CD4-positive, alpha-beta T cell (primary cell): ENCODE measurements at regions not wholly inside any gene's neighbourhood (a gene's known extent, or its start where the extent isn't known, plus 50 kb on each side); places are given as distances from the start of the nearest gene placed in this dataset.
"Not testable (repeated sequence)": the region's sequence is repeated elsewhere in the genome, so short reads cannot be mapped to it uniquely, and the experiment has no call there.

Source experiments
- ATAC-seq: fragments of 200-7000 bp; cut with Tn5 transposase; one replicate; pipeline ENCODE4 v1.10.0; 2022; ENCODE audit warnings: mild to moderate bottlenecking; ENCODE audit not compliant: poor library complexity
- CTCF ChIA-PET: fragments of 350-600 bp; sonication (Branson Sonifier 250); formaldehyde crosslinking; loops from one replicate; lab custom pipeline; 2021; ENCODE audit warnings: antibody characterized with exemption, inconsistent platforms; lab: Charles Lee
- POLR2A ChIA-PET: fragments of 350-600 bp; sonication (Branson Sonifier 250); formaldehyde crosslinking; loops from one replicate; lab custom pipeline; 2021; ENCODE audit warnings: antibody characterized with exemption, inconsistent platforms; lab: Charles Lee
- DNase-seq, 14 experiments: peaks; one replicate each; pipeline ENCODE4 v3.0.0-alpha.2; 2013 to 2020; ENCODE audit warnings: mixed read lengths in 2 of 14
- H3K27ac ChIP-seq, 2 donors: one replicate each; pipeline versions ENCODE4 v1.5.1 to v1.7.0; 2013; ENCODE audit warnings: low read length in 2 of 2, low read depth in 1 of 2, mild to moderate bottlenecking in 1 of 2
- H3K27me3 ChIP-seq, 2 experiments: 1 replicate in 1 of 2; 2 replicates in 1 of 2; pipeline versions ENCODE4 v1.6.1 to v1.7.0; 2013; ENCODE audit warnings: low read length in 2 of 2, control low read depth in 1 of 2, mild to moderate bottlenecking in 1 of 2, moderate library complexity in 1 of 2; ENCODE audit not compliant: insufficient read depth in 2 of 2, control insufficient read depth in 1 of 2
- H3K36me3 ChIP-seq: one replicate; pipeline ENCODE4 v1.6.1; 2013; ENCODE audit warnings: low read length, control low read depth; ENCODE audit not compliant: insufficient read depth
- H3K4me1 ChIP-seq: one replicate; pipeline ENCODE4 v1.6.1; 2013; ENCODE audit warnings: low read length, control low read depth; ENCODE audit not compliant: insufficient read depth
- H3K4me3 ChIP-seq: one replicate; pipeline ENCODE4 v1.5.1; 2013; ENCODE audit warnings: mild to moderate bottlenecking, low read length, moderate library complexity
- H3K9me3 ChIP-seq, 2 experiments: 1 replicate in 1 of 2; 2 replicates in 1 of 2; pipeline versions ENCODE4 v1.6.1 to v1.7.0; 2013; ENCODE audit warnings: low read length in 2 of 2, mild to moderate bottlenecking in 2 of 2, control low read depth in 1 of 2, moderate library complexity in 1 of 2; ENCODE audit not compliant: control insufficient read depth in 1 of 2, insufficient read depth in 1 of 2
- H3K27ac Mint-ChIP-seq: one replicate; pipeline ENCODE4 v1.8.0; 2020; ENCODE audit warnings: mixed read lengths
- H3K27me3 Mint-ChIP-seq: one replicate; pipeline ENCODE4 v1.8.0; 2021; ENCODE audit warnings: mixed read lengths
- H3K36me3 Mint-ChIP-seq: one replicate; pipeline ENCODE4 v1.8.0; 2021; ENCODE audit warnings: low read depth, mixed read lengths
- H3K4me1 Mint-ChIP-seq: one replicate; pipeline ENCODE4 v1.8.0; 2021; ENCODE audit warnings: low read depth, mixed read lengths
- H3K4me3 Mint-ChIP-seq: one replicate; pipeline ENCODE4 v1.8.0; 2020; ENCODE audit warnings: mild to moderate bottlenecking, mixed read lengths
- H3K9me3 Mint-ChIP-seq: one replicate; pipeline ENCODE4 v1.8.0; 2020; ENCODE audit warnings: mixed read lengths
- intact Hi-C, 2 experiments: fragments of 100-400 bp; cut with DNase I in 1 of 2; cut with micrococcal nuclease in 1 of 2; formaldehyde crosslinking; loops; one replicate each; pipeline versions ENCODE4 v1.15.1 to v1.9.0; 2023 to 2025; cut with DNase I, micrococcal nuclease

DNA sequence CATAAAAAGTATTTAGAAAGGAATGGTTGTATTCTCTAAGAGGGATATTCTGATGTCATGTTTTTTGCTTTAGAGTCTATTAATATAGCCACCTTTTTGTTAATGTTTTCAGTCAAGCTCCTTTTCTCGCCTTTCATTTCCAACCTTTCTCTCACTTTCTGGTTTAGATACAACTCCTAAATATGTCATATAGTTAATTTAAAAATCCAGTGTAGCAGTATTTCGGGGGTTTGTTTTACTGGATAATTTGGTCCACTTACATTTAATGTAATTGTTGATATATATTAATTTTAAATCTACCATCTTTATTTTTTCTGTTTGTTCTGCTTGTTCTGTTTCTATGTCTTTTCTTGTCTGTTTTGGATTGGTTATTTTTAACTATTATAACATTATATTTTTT, 121.1 kb downstream of the FAM72C start:
- H3K4me3 Mint-ChIP-seq, CTCF ChIA-PET: not testable (repeated sequence)

DNA sequence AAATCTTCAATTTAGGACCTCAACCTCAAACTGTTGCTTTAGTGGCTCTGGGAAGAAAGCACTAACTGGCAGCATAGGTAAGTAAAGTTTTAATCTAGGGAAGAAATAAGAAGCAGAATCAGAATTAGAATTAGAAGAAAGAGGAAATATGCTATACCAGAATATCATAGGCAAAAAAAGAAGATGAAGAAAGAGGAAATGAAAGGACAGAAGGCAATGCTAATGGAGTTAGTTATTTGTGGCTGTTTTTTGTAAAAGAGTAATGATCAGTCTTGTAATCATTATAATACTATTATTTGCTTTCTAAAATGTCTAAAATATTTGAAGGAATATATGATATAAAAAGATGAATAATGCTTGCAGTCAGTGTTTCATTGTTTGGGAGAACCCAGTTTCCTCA, 122.9 kb downstream of the FAM72C start:
- POLR2A ChIA-PET = not testable (repeated sequence)

More for the DNA sequence above, 121.1 kb downstream of the FAM72C start:
- H3K9me3 Mint-ChIP-seq, H3K36me3 ChIP-seq, H3K27ac Mint-ChIP-seq, H3K27me3 Mint-ChIP-seq, intact Hi-C loops, H3K4me3 ChIP-seq, H3K4me1 Mint-ChIP-seq, H3K27ac ChIP-seq, DNase-seq, H3K4me1 ChIP-seq, POLR2A ChIA-PET, H3K36me3 Mint-ChIP-seq, H3K27me3 ChIP-seq, H3K9me3 ChIP-seq, ATAC-seq: not testable (repeated sequence)

DNA sequence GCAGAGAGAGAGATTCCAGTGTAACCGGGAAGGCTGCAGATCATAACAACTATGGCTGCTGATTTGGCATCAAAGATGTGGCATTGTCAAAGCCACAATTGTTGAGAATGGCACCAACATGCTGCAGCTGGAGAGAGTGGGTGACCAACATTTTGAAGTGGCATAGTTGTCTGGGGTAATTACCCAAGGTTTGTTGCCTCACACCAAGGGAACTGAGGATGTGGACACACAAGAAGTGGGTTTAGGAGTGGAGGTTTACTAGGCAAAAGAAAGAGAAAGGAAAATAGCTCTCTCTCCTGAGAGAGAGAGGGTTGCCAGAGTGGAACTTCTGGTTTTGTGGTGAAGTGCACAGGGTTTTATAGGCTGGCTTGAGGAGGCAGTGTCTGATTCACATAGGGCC, 126.6 kb downstream of the FAM72C start:
- H3K4me3 ChIP-seq, H3K4me1 Mint-ChIP-seq, H3K36me3 Mint-ChIP-seq, H3K36me3 ChIP-seq, H3K4me1 ChIP-seq, H3K27me3 ChIP-seq, POLR2A ChIA-PET, ATAC-seq, intact Hi-C loops, H3K27ac ChIP-seq, CTCF ChIA-PET, H3K27me3 Mint-ChIP-seq, DNase-seq, H3K9me3 Mint-ChIP-seq, H3K4me3 Mint-ChIP-seq, H3K9me3 ChIP-seq, H3K27ac Mint-ChIP-seq: not testable (repeated sequence)

More for the DNA sequence above, 122.9 kb downstream of the FAM72C start:
- H3K27ac Mint-ChIP-seq, ATAC-seq, H3K9me3 ChIP-seq, DNase-seq, H3K4me3 Mint-ChIP-seq, H3K4me1 ChIP-seq, H3K4me3 ChIP-seq, intact Hi-C loops, H3K4me1 Mint-ChIP-seq, CTCF ChIA-PET, H3K27ac ChIP-seq, H3K9me3 Mint-ChIP-seq, H3K27me3 ChIP-seq, H3K27me3 Mint-ChIP-seq, H3K36me3 ChIP-seq, H3K36me3 Mint-ChIP-seq: not testable (repeated sequence)

DNA sequence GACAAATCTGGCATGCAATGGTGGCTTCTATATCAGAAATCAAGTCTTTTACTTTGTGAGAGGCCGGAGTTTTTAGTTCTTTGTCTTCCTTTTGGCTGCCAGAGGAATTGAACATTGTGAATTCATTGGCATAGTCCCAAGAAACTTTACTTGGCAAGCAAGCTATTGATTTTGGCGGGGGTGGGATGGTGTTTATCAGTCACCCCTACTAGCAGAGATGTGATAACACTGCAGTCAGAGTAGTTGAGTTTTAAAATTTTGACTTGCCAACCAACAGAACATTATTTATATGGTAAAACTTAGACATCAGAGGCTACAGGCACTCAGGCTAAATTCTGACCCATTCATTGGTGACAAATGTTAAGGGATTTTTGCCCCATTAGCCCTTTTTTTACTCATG, 129.7 kb downstream of the FAM72C start:
- POLR2A ChIA-PET, H3K36me3 Mint-ChIP-seq, H3K36me3 ChIP-seq, CTCF ChIA-PET, H3K9me3 ChIP-seq, intact Hi-C loops, H3K9me3 Mint-ChIP-seq, ATAC-seq, H3K27ac ChIP-seq, H3K4me3 Mint-ChIP-seq, H3K4me3 ChIP-seq, H3K27me3 Mint-ChIP-seq, H3K4me1 ChIP-seq, DNase-seq, H3K27ac Mint-ChIP-seq, H3K4me1 Mint-ChIP-seq, H3K27me3 ChIP-seq: not testable (repeated sequence)

DNA sequence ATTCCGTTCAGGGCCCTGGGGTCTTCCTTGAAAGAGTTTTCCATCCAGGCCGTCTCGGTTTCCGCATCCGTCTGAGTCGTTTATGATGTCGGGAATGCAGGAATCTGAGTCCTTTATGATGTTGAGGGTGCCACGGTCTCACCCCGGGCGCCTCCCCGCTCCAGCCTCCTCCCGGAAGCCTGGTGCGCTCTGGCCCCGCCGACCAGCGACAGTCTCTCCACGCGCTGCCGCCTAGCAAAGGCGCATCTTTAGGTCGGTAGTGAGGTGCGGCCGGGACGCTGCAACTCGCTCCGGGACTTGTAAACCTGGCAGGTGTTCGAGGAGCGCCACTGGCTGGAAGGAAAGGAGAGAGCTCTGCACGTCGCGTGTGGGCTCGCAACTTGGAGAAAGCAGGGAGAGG, 132.6 kb downstream of the FAM72C start:
- H3K27me3 ChIP-seq, H3K27ac ChIP-seq, H3K27ac Mint-ChIP-seq, H3K4me3 ChIP-seq, H3K36me3 ChIP-seq, H3K4me1 Mint-ChIP-seq, H3K27me3 Mint-ChIP-seq, POLR2A ChIA-PET, H3K4me3 Mint-ChIP-seq, CTCF ChIA-PET, DNase-seq, H3K36me3 Mint-ChIP-seq, intact Hi-C loops, H3K9me3 Mint-ChIP-seq, H3K4me1 ChIP-seq, H3K9me3 ChIP-seq: not testable (repeated sequence)
- ATAC-seq = peak; percentile 57

DNA sequence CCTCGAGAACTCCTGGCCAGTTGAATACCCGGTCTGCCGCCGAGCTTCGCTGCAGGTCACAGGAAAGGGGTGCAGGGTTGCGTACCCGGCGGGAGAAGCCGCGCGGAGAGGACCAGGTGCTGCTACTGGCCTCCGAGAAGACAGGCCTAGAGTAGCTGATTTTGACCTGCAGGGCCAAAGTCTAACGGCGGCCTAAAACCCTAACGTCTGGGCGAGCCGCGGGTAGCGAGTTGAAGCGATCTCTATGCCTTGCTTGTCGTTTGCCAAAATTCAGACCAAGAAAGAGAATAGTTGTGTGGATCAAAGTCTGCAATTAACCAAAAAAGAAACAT, 133.2 kb downstream of the FAM72C start:
- H3K4me1 ChIP-seq, H3K27ac ChIP-seq, POLR2A ChIA-PET, H3K27ac Mint-ChIP-seq, H3K9me3 ChIP-seq, H3K36me3 Mint-ChIP-seq, H3K9me3 Mint-ChIP-seq, H3K36me3 ChIP-seq, CTCF ChIA-PET, H3K4me1 Mint-ChIP-seq, H3K27me3 ChIP-seq, H3K27me3 Mint-ChIP-seq, H3K4me3 Mint-ChIP-seq, ATAC-seq, DNase-seq, H3K4me3 ChIP-seq, intact Hi-C loops: not testable (repeated sequence)

DNA sequence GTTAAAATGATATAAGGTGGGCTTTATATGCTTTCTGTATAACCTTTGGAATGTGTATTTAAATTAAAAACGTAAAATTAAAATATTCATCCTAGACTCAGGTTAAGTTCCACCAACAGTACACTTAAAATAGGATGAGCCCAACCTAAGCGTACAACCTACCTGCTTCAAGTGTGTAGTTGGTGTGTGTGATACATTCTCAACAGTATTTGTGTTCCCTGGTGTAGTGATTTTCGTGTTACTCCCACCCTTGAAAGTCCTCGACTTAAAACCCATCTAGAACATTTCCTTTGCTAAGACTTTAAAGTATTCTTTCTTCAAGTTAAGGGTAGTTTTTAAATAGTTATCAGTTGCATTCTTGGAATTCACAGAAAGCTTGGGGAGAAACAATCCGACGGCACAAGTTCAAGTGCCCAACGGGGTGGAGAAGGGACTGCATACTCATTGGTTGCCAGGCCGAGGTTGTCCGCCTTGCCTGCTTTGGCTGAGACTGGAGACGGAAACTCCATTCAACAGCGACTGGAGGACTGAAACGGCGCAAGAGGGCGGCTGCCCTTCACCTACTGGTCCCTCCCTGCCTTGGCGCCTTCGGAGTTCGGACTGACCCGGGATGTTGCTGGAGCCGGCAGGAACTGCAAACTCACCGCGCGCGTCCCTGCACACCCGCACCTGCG, 133.7 kb downstream of the FAM72C start:
- H3K9me3 ChIP-seq, H3K4me1 ChIP-seq, H3K4me1 Mint-ChIP-seq, H3K4me3 ChIP-seq, intact Hi-C loops, CTCF ChIA-PET, POLR2A ChIA-PET, H3K27ac ChIP-seq, H3K9me3 Mint-ChIP-seq, ATAC-seq, H3K27me3 Mint-ChIP-seq, H3K36me3 Mint-ChIP-seq, H3K27ac Mint-ChIP-seq, H3K36me3 ChIP-seq, H3K4me3 Mint-ChIP-seq, H3K27me3 ChIP-seq: not testable (repeated sequence)
- peak in 2 of 14 experiments; percentile 2 to 5 for DNase-seq
